NK-92 (cell line): ENCODE measurements at regions not wholly inside any gene's neighbourhood (a gene's known extent, or its start where the extent isn't known, plus 50 kb on each side); places are given as distances from the start of the nearest gene placed in this dataset.
"Not testable (repeated sequence)": the region's sequence is repeated elsewhere in the genome, so short reads cannot be mapped to it uniquely, and the experiment has no call there.

Experiments used
- DNase-seq: peaks from one replicate; lab custom pipeline; 2025; ENCODE audit not compliant: unreplicated experiment; lab: John Stamatoyannopoulos, UW

- DNase-seq = no peak
Measured at GRCh38 chr17:77838748-77839697, 119.5 kb upstream of the TNRC6C start.

- DNase-seq = no peak
Measured at GRCh38 chr17:77839698-77840512, 118.6 kb upstream of the TNRC6C start.

GRCh38 chr17:77840513-77841165 lies 117.9 kb upstream of the TNRC6C start:
- DNase-seq = no peak

- DNase-seq = no peak
Measured at GRCh38 chr17:77841742-77842527, 116.6 kb upstream of the TNRC6C start.

GRCh38 chr17:77842528-77843147 lies 115.9 kb upstream of the TNRC6C start:
- no peak for DNase-seq

- not testable (repeated sequence) for DNase-seq
Measured at GRCh38 chr17:77843255-77843895, 115.1 kb upstream of the TNRC6C start.

- no peak for DNase-seq
Measured at GRCh38 chr17:77843896-77844295, 114.6 kb upstream of the TNRC6C start.

- DNase-seq = no peak
Measured at GRCh38 chr17:77844681-77845080, 113.8 kb upstream of the TNRC6C start.

GRCh38 chr17:77845541-77846225 lies 112.8 kb upstream of the TNRC6C start:
- DNase-seq = no peak

- no peak for DNase-seq
Measured at GRCh38 chr17:77846531-77847085, 111.9 kb upstream of the TNRC6C start.

- no peak for DNase-seq
Measured at GRCh38 chr17:77847221-77848085, 111.0 kb upstream of the TNRC6C start.

- DNase-seq = no peak
Measured at GRCh38 chr17:77848257-77848656, 110.2 kb upstream of the TNRC6C start.

GRCh38 chr17:77849239-77849638 lies 109.3 kb upstream of the TNRC6C start:
- DNase-seq = no peak

- DNase-seq = no peak
Measured at GRCh38 chr17:77851921-77852320, 106.6 kb upstream of the TNRC6C start.

GRCh38 chr17:77852731-77853130 lies 105.8 kb upstream of the TNRC6C start:
- DNase-seq = no peak

GRCh38 chr17:77853191-77853977 lies 105.1 kb upstream of the TNRC6C start:
- no peak for DNase-seq
